ENCODE measurements at regions not wholly inside any gene's neighbourhood (a gene's known extent, or its start where the extent isn't known, plus 50 kb on each side); places are given as distances from the start of the nearest gene placed in this dataset.

DNA sequence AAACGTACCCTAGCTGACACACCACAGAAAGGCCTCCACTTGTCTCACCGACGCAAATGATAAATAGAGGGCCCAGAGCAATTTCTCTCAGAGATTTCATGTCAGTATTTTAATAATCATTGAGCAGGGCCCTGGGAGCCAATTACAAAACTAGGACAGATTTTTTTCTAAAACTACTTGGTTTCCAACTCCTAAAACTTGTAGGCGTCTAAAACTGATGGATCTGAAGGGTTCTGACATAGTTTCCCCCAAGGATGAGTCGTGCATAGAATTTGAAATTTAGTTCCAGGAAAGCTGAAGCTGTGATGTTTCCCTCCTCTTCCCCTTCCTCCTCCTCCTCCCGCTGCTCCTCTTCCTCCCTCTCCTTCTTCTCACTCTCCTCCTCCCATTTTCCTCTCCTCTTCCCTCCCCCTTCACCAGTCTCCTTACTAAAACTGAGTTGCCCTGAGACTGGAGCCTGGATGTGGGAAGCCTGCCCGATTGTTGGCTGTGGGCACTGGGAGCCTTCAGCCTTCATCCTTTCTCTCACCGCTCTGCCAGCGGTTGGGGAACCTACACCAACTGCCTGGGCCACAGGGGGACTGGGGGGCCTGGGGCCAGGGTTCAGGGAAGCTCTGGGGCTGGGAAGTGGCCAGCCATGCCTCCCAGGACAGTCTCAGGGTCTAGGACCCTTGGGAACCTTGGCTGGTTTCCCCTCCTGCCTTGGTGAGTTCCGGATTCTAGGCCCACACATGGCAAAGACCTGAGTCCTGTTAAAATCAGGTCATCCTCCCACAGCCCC lies 73.9 kb upstream of the SLC6A11 start:
- Histone ChIP-seq H3K4me3 (ENCODE audit: low read length) (no peak overlapping the region), H3K4me1 (ENCODE audit: control insufficient read depth, insufficient read depth, low read length) (peaks cover 8% of the 10 kb centered on the region), H3K27ac (ENCODE audit: low read length) (no peak overlapping the region), H3K27me3 (ENCODE audit: control insufficient read depth, insufficient read depth, low read length) (peaks cover 8% of the 10 kb centered on the region), H3K9me3 (ENCODE audit: control insufficient read depth, insufficient read depth, low read length) (no peaks in the 10 kb centered on the region), H3K36me3 (ENCODE audit: control insufficient read depth, insufficient read depth, low read length) (no peaks in the 10 kb centered on the region)
- no peak for ATAC-seq
- no peak overlapping the region for H3K27ac Mint-ChIP-seq
- H3K36me3 Mint-ChIP-seq = no peaks in the 10 kb centered on the region
- WGBS (ENCODE audit: insufficient coverage) = 80% methylated on average over 10 of the region's 10 CpGs
- H3K4me1 Mint-ChIP-seq = peaks cover 14 to 15% of the 10 kb centered on the region in 2 donors
- TF ChIP-seq, protein P1, sequence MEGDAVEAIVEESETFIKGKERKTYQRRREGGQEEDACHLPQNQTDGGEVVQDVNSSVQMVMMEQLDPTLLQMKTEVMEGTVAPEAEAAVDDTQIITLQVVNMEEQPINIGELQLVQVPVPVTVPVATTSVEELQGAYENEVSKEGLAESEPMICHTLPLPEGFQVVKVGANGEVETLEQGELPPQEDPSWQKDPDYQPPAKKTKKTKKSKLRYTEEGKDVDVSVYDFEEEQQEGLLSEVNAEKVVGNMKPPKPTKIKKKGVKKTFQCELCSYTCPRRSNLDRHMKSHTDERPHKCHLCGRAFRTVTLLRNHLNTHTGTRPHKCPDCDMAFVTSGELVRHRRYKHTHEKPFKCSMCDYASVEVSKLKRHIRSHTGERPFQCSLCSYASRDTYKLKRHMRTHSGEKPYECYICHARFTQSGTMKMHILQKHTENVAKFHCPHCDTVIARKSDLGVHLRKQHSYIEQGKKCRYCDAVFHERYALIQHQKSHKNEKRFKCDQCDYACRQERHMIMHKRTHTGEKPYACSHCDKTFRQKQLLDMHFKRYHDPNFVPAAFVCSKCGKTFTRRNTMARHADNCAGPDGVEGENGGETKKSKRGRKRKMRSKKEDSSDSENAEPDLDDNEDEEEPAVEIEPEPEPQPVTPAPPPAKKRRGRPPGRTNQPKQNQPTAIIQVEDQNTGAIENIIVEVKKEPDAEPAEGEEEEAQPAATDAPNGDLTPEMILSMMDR (IDR thresholded peaks at IDR 0.05) = no peak
- no peaks in the 10 kb centered on the region for H3K9me3 Mint-ChIP-seq
- intact Hi-C loops (cut with micrococcal nuclease) = no loop called here
- H3K4me3 Mint-ChIP-seq = no peak overlapping the region
- peaks cover 36 to 42% of the 10 kb centered on the region in 2 donors for H3K27me3 Mint-ChIP-seq (ENCODE audit: low read depth in 2 of 2)
- no peak for DNase-seq

- no peaks in the 10 kb centered on the region for H3K36me3 Mint-ChIP-seq
- H3K9me3 Mint-ChIP-seq = no peaks in the 10 kb centered on the region
- DNase-seq = no peak
- intact Hi-C loops (cut with micrococcal nuclease) = no loop called here
- H3K4me1 ChIP-seq (ENCODE audit: control insufficient read depth, insufficient read depth, low read length) = peaks cover 7% of the 10 kb centered on the region
- H3K27ac ChIP-seq (ENCODE audit: low read length) = no peak overlapping the region
- peaks cover 10 to 11% of the 10 kb centered on the region in 2 donors for H3K4me1 Mint-ChIP-seq
- TF ChIP-seq, protein P1 (IDR thresholded peaks at IDR 0.05) = no peak
- no peaks in the 10 kb centered on the region for H3K36me3 ChIP-seq (ENCODE audit: control insufficient read depth, insufficient read depth, low read length)
- H3K4me3 ChIP-seq (ENCODE audit: low read length) = no peak overlapping the region
- no peak for ATAC-seq
- peaks cover 2% of the 10 kb centered on the region for H3K27me3 ChIP-seq (ENCODE audit: control insufficient read depth, insufficient read depth, low read length)
- H3K4me3 Mint-ChIP-seq = no peak overlapping the region
- WGBS (ENCODE audit: insufficient coverage) = 86% methylated on average over 11 of the region's 12 CpGs
- H3K27ac Mint-ChIP-seq = no peak overlapping the region
- H3K9me3 ChIP-seq (ENCODE audit: control insufficient read depth, insufficient read depth, low read length) = no peaks in the 10 kb centered on the region
- H3K27me3 Mint-ChIP-seq (ENCODE audit: low read depth in 2 of 2) = peaks cover 28 to 34% of the 10 kb centered on the region in 2 donors
Measured at GRCh38 chr3:10743366-10744097, 72.5 kb upstream of the SLC6A11 start.

DNA sequence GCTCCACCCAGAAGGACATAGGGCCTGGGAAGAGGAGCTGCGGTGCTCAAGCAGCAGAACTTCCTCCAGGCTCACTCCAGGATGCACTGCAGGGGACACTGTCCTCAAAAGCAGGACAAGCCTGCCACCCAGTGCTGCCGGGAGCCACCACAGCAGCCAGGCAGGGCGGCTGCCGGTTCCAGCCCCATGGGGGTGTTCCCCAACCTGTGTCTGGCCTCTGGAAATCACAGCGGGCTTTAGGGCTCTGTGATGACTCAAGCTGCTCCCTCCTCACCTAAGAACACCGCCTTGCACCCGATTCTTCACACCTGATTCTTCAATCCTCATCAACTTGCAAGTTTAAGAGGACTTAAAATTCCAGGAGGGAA lies 71.9 kb upstream of the SLC6A11 start:
- TF ChIP-seq, protein P1 (IDR thresholded peaks at IDR 0.05) = no peak
- Mint-ChIP-seq H3K27ac (no peak overlapping the region), H3K27me3 (ENCODE audit: low read depth in 2 of 2) (peaks cover 25 to 30% of the 10 kb centered on the region in 2 donors), H3K9me3 (no peaks in the 10 kb centered on the region), H3K4me1 (peaks cover 5% of the 10 kb centered on the region in 2 donors), H3K4me3 (no peak overlapping the region), H3K36me3 (no peaks in the 10 kb centered on the region)
- no peak overlapping the region for H3K27ac ChIP-seq (ENCODE audit: low read length)
- 29% methylated on average over 7 of the region's 7 CpGs for whole genome bisulfite sequencing (ENCODE audit: insufficient coverage)
- no peaks in the 10 kb centered on the region for H3K27me3 ChIP-seq (ENCODE audit: control insufficient read depth, insufficient read depth, low read length)
- peaks cover 2% of the 10 kb centered on the region for H3K4me1 ChIP-seq (ENCODE audit: control insufficient read depth, insufficient read depth, low read length)
- intact Hi-C loops (cut with micrococcal nuclease) = no loop called here
- no peaks in the 10 kb centered on the region for H3K36me3 ChIP-seq (ENCODE audit: control insufficient read depth, insufficient read depth, low read length)
- no peaks in the 10 kb centered on the region for H3K9me3 ChIP-seq (ENCODE audit: control insufficient read depth, insufficient read depth, low read length)
- DNase-seq = no peak
- ATAC-seq = no peak
- no peak overlapping the region for H3K4me3 ChIP-seq (ENCODE audit: low read length)
